ENCODE measurements at regions not wholly inside any gene's neighbourhood (a gene's known extent, or its start where the extent isn't known, plus 50 kb on each side); places are given as distances from the start of the nearest gene placed in this dataset.
A peak's percentile ranks its signal among the peaks of the same experiment; 100 is the strongest.

DNA sequence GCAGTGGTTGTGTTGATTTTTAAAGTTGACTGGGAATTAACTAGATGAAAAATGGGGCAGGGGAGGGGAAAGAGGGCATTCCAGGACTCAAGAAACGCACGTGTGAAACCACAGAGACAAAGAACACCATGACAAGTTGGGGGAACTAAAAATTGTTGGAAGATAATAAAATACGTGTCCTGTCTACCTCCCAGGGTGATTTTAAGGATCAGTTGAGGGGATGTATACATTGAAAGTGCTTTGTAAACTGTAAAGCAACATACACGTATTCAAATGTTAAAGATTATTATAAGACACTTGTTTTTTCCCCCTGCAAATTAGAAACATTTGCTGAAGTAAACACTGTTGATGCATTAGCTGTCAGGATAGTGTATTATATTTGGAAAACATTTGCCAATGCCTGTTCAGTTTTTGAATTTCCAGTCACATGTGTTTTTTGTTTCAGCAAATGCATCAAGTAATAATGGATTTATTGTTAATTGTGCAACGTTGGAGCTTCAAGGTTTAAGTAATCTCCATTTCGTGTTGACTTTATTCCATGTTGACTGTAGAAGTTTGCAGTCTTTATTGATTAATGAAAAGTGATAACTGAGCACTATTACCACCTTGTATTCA, 412.7 kb downstream of the ACTL7B start (continued):
- TF ChIP-seq, protein P1, sequence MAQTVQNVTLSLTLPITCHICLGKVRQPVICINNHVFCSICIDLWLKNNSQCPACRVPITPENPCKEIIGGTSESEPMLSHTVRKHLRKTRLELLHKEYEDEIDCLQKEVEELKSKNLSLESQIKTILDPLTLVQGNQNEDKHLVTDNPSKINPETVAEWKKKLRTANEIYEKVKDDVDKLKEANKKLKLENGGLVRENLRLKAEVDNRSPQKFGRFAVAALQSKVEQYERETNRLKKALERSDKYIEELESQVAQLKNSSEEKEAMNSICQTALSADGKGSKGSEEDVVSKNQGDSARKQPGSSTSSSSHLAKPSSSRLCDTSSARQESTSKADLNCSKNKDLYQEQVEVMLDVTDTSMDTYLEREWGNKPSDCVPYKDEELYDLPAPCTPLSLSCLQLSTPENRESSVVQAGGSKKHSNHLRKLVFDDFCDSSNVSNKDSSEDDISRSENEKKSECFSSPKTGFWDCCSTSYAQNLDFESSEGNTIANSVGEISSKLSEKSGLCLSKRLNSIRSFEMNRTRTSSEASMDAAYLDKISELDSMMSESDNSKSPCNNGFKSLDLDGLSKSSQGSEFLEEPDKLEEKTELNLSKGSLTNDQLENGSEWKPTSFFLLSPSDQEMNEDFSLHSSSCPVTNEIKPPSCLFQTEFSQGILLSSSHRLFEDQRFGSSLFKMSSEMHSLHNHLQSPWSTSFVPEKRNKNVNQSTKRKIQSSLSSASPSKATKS (CRISPR knock-in tag; IDR thresholded peaks at IDR 0.05), result no peak
- TF ChIP-seq ZNF136 (CRISPR knock-in tag; IDR thresholded peaks at IDR 0.05; ENCODE audit: low read depth) (no peak), ZNF589 (CRISPR knock-in tag; conservative IDR thresholded peaks at IDR 0.05) (no peak), ZFP36 (IDR thresholded peaks at IDR 0.05; ENCODE audit: borderline replicate concordance, low read depth, low read length, partially characterized antibody) (no peak), ZNF746 (CRISPR knock-in tag; IDR thresholded peaks at IDR 0.05) (no peak), NKX3-1 (CRISPR knock-in tag; IDR thresholded peaks at IDR 0.05) (0 out of 2 replicates have a peak, but pooled peaks have one; percentile 56), ZNF557 (CRISPR knock-in tag; IDR thresholded peaks at IDR 0.05) (no peak), HIVEP1 (CRISPR knock-in tag; IDR thresholded peaks at IDR 0.05) (no peak), TCF7L2 (IDR thresholded peaks at IDR 0.05; ENCODE audit: low read depth, low read length) (no peak), ZFP36L1 (CRISPR knock-in tag; IDR thresholded peaks at IDR 0.05) (no peak), FOSL2 (CRISPR knock-in tag; IDR thresholded peaks at IDR 0.05) (no peak), ZKSCAN5 (CRISPR knock-in tag; IDR thresholded peaks at IDR 0.05) (no peak), EED (CRISPR knock-in tag; IDR thresholded peaks at IDR 0.05) (no peak), FOXK2 (IDR thresholded peaks at IDR 0.05) (no peak), JDP2 (CRISPR knock-in tag; IDR thresholded peaks at IDR 0.05; ENCODE audit: borderline replicate concordance) (no peak), RFX3 (CRISPR knock-in tag; IDR thresholded peaks at IDR 0.05) (no peak), ATF1 (CRISPR knock-in tag; IDR thresholded peaks at IDR 0.05) (no peak), KLF9 (CRISPR knock-in tag; IDR thresholded peaks at IDR 0.05; ENCODE audit: low read depth) (no peak), ZNF317 (CRISPR knock-in tag; IDR thresholded peaks at IDR 0.05) (no peak), POGZ (CRISPR knock-in tag; IDR thresholded peaks at IDR 0.05) (no peak)
- TF ChIP-seq, protein P2, sequence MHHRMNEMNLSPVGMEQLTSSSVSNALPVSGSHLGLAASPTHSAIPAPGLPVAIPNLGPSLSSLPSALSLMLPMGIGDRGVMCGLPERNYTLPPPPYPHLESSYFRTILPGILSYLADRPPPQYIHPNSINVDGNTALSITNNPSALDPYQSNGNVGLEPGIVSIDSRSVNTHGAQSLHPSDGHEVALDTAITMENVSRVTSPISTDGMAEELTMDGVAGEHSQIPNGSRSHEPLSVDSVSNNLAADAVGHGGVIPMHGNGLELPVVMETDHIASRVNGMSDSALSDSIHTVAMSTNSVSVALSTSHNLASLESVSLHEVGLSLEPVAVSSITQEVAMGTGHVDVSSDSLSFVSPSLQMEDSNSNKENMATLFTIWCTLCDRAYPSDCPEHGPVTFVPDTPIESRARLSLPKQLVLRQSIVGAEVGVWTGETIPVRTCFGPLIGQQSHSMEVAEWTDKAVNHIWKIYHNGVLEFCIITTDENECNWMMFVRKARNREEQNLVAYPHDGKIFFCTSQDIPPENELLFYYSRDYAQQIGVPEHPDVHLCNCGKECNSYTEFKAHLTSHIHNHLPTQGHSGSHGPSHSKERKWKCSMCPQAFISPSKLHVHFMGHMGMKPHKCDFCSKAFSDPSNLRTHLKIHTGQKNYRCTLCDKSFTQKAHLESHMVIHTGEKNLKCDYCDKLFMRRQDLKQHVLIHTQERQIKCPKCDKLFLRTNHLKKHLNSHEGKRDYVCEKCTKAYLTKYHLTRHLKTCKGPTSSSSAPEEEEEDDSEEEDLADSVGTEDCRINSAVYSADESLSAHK (CRISPR knock-in tag; IDR thresholded peaks at IDR 0.05; ENCODE audit: borderline replicate concordance), result no peak
- TF ChIP-seq, protein P3, sequence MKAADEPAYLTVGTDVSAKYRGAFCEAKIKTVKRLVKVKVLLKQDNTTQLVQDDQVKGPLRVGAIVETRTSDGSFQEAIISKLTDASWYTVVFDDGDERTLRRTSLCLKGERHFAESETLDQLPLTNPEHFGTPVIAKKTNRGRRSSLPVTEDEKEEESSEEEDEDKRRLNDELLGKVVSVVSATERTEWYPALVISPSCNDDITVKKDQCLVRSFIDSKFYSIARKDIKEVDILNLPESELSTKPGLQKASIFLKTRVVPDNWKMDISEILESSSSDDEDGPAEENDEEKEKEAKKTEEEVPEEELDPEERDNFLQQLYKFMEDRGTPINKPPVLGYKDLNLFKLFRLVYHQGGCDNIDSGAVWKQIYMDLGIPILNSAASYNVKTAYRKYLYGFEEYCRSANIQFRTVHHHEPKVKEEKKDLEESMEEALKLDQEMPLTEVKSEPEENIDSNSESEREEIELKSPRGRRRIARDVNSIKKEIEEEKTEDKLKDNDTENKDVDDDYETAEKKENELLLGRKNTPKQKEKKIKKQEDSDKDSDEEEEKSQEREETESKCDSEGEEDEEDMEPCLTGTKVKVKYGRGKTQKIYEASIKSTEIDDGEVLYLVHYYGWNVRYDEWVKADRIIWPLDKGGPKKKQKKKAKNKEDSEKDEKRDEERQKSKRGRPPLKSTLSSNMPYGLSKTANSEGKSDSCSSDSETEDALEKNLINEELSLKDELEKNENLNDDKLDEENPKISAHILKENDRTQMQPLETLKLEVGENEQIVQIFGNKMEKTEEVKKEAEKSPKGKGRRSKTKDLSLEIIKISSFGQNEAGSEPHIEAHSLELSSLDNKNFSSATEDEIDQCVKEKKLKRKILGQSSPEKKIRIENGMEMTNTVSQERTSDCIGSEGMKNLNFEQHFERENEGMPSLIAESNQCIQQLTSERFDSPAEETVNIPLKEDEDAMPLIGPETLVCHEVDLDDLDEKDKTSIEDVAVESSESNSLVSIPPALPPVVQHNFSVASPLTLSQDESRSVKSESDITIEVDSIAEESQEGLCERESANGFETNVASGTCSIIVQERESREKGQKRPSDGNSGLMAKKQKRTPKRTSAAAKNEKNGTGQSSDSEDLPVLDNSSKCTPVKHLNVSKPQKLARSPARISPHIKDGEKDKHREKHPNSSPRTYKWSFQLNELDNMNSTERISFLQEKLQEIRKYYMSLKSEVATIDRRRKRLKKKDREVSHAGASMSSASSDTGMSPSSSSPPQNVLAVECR (CRISPR knock-in tag; IDR thresholded peaks at IDR 0.05; ENCODE audit: borderline replicate concordance), result no peak
- TF ChIP-seq, protein P4, sequence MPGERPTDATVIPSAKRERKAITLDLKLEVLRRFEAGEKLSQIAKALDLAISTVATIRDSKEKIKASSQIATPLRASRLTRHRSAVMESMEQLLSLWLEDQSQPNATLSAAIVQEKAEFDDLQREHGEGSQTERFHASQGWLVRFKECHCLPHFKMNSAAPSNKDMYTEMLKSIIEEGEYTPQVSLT (CRISPR knock-in tag; IDR thresholded peaks at IDR 0.05; ENCODE audit: borderline replicate concordance, low read depth), result no peak

All from HepG2 (cell line).